ENCODE measurements at regions not wholly inside any gene's neighbourhood (a gene's known extent, or its start where the extent isn't known, plus 50 kb on each side); places are given as distances from the start of the nearest gene placed in this dataset.

DNA sequence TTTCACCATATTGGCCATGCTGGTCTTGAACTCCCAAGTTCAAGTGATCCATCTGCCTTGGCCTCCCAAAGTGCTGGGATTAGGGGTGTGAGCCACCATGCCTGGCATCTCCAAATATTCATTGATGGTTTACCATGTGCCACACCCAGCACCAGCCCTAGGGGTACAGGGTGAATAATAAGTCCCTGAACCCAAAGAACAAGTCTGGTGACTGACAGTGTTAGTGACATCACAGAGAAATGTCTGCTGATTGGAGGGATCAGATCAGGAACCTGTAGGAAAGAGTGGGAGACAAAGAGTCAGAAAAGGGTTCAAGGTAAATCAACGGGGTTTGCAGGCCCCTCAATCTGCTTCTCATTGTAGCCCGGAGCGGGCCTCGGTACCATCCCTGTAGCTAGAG, 118.4 kb upstream of the NABP1 start:
- no peak for DNase-seq (ENCODE audit: low spot score)

DNA sequence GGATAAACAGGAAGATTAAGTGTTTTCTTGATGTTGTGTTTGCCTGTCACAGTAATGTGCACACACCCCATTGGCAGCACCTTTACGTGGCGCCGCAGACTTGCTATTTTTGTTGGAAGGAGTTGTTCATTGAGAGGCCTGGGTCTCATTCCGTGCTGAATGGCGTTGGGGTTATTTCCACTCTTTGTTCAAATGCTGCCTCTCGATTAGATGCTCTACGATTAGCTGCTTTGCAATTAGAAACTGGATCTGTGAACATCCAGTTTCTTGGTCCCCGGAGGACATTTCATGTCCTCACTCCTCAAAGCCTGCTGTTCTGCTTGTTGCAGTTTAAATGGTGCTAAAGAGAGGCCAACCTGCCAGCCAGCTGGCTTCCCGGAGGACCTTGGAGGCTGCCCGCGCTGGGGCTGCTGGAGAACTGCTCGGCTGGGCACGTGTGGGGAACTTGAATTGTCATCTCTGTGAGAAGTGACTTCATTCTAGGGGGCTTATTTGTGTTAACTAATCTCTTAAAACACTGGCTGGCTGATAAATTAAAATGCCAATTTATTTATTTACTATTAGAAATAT, 117.4 kb upstream of the NABP1 start:
- no peak for DNase-seq (ENCODE audit: low spot score)

- DNase-seq (ENCODE audit: low spot score) = no peak
These were observed 112.8 kb upstream of the NABP1 start for GRCh38 chr2:191565120-191565519.

DNA sequence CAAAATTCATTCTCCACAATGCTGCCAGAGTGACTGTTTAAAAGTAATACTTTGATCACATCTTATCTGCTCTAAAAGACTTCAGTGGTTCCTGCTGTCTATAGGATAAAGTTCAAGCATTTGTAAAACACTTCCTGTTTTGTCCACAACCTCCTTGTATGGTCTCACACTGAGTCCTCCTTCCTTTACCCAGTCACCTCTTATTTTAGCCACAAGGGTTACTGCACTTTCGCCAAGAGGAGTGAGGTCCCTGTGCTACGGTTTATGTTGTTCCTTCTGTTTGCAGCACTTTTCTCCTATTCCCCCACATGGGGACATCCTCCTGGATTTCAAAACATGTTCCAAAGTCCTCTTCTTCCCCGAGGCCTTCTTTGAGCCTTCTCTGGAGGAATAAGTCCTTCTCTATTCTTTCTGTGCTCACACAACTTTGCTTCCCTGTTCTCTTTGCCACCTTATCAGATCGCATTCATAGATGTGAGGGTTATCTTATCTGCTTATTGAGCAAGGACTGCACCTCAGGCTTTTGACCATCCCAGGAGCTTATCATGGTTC, 112.2 kb upstream of the NABP1 start:
- DNase-seq (ENCODE audit: low spot score) = no peak

- peak; percentile 39 for DNase-seq (ENCODE audit: low spot score)
These were observed 111.6 kb upstream of the NABP1 start for GRCh38 chr2:191566344-191566743.

DNA sequence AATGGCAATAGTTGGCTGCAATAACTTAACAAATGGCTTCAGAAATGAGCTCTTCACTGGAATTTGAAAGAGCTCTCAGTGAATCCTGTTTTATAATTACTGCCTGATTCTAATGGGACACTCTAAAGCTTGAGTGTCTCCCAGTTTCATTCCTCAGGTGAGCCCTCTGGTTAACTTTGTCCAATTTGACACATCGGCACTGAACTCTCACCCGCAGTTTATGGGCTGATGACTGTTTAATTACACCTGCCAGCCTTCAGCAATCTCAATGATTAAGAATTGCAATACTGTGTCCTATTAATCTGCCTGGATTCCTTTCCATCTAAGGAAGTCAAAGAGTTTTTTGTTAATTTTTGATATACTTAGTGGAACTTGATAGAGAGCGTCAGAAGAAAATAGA, 110.7 kb upstream of the NABP1 start:
- DNase-seq (ENCODE audit: low spot score) = no peak

- no peak for DNase-seq (ENCODE audit: low spot score)
These were observed 108.9 kb upstream of the NABP1 start for GRCh38 chr2:191569025-191569424.

DNA sequence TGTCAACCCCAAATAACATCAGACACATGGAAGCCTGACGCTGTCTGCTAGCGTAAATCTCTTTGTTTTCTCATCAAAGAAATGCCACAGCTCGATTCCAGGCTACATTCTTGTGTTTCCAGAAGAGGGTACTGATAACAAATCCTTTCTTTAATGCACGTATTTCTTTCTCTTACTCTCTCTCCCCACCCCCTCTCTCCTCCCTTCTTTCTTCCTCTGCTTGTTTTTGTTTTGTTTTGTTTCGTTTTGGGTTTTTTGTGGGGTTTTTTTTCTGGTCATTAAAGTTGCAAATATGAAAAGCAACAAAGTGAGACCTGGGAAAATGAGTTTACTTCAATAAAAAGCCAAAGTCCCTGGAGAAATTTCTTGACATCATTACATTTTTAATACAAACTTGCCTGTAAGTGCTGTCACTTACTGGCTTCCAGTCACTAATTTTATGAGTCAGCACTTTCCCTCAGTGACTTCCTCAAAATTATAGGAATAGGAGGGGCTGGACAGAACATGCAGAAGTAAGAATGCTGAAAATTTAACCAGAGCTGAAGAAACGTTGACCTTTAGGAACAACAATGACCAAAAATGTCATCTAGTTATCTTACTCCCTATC, 106.7 kb upstream of the NABP1 start:
- DNase-seq (ENCODE audit: low spot score) = peak; percentile 55

GRCh38 chr2:191572319-191572718, 105.6 kb upstream of the NABP1 start:
- DNase-seq (ENCODE audit: low spot score) = no peak

DNA sequence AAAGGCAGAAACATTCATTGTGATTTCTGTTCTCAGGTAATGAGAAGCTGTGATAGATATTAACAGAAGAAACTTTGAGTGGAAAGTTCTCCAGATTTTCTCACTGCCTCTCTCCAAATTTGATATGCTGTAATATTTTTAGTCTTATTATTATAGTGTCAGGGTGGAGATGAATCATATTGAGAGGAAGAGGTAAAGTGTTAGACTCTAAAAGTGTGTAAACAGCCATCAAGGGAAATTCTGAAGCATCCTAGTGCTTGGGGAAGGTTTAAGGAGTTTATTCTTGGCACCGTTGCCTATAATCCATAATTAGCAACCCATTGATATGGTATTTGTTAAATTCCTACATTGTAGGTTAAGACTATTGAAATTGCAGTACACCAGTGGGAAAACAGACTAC, 104.7 kb upstream of the NABP1 start:
- DNase-seq (ENCODE audit: low spot score) = no peak

- DNase-seq (ENCODE audit: low spot score) = no peak
These were observed 103.7 kb upstream of the NABP1 start for GRCh38 chr2:191574232-191574631.

DNA sequence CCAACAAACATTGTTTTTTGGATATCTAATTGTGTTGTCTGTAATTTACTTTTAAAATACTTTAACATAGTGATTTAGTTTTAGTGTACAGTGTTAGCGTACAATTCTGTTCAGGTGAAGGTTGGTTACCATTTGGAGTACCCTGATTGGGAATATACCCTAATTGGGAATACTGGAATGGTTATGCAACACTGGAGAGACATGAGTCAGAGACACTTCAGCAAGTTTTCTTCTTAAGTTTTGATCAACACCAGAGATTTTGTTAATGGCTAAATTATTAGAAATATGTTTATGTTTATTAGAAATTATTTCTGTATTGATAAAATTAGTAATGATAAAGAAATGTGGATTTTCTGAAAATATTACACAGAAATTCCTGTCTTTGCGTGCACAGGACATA, 100.3 kb upstream of the NABP1 start:
- no peak for DNase-seq (ENCODE audit: low spot score)

GRCh38 chr2:191578031-191578430, 99.9 kb upstream of the NABP1 start:
- DNase-seq (ENCODE audit: low spot score) = no peak

DNA sequence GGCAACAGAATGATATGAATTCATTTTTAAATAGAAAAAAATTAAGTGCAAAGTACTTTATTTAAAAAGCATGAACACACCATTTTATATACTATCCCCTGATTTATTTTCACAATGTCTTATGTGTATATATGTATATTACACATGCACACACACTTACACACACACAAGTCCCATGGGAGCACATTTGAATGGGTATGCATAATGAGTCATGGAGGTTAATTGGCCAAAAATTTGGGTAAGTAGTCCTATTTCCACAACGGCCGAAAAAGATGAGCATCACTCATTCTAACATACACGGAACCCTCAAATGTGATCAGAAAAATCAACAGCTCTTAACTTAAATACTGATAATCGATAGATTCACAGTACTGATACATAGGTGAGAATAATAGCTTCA, 97.4 kb upstream of the NABP1 start:
- DNase-seq (ENCODE audit: low spot score) = no peak

GRCh38 chr2:191581003-191581402, 96.9 kb upstream of the NABP1 start:
- DNase-seq (ENCODE audit: low spot score) = no peak

- DNase-seq (ENCODE audit: low spot score) = no peak
These were observed 95.6 kb upstream of the NABP1 start for GRCh38 chr2:191582355-191582754.

- DNase-seq (ENCODE audit: low spot score) = no peak
These were observed 86.9 kb upstream of the NABP1 start for GRCh38 chr2:191591025-191591424.

- no peak for DNase-seq (ENCODE audit: low spot score)
These were observed 84.1 kb upstream of the NABP1 start for GRCh38 chr2:191593622-191594385.

- DNase-seq (ENCODE audit: low spot score) = no peak
These were observed 80.7 kb upstream of the NABP1 start for GRCh38 chr2:191597186-191597751.

DNA sequence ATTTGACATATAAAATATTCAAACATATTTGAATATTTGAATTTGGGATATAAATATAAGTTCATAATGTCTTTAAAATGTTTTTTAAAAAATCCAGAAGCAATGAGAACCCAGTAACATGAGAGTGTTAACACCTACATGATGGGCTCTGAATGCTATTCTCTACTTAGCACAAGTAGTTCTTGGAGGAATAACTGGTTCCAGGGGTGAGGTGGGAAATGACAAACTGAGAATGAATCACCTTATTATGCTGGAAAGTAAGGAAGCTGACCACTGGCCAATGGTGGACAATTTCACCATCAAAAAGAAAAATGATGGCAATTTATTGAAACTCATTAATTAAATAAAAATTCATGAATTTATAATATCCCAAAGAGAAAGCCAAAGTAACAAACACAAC, 79.6 kb upstream of the NABP1 start:
- DNase-seq (ENCODE audit: low spot score) = no peak

DNA sequence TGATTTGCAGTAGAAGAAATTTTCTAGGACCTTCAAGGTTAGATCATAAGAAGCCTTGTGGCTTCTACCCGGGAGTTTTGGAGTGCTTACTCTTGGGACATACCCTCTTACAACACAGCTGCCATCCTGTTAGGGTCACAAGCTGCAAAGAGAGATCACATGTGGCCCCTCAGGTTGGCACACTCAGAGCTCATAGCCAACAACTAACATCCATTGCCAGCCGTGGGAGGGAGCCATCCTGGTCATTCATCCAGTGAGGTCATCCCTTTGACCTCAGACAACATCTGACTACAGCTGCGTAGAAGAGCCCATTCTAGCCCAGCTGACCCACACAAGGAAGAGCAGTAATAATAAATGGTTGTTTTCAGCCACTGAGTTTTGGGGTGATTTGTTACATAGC, 76.9 kb upstream of the NABP1 start:
- DNase-seq (ENCODE audit: low spot score) = no peak

GRCh38 chr2:191604154-191604553, 73.8 kb upstream of the NABP1 start:
- DNase-seq (ENCODE audit: low spot score) = no peak

GRCh38 chr2:191607096-191607495, 70.8 kb upstream of the NABP1 start:
- no peak for DNase-seq (ENCODE audit: low spot score)
